NCI-H2196 treated with DMSO at 0.1 percent for 48 hours (cell line): ENCODE measurements at regions not wholly inside any gene's neighbourhood (a gene's known extent, or its start where the extent isn't known, plus 50 kb on each side); places are given as distances from the start of the nearest gene placed in this dataset.
"Not testable (repeated sequence)": the region's sequence is repeated elsewhere in the genome, so short reads cannot be mapped to it uniquely, and the experiment has no call there.

Experiments
- DNase-seq: peaks from one replicate; lab custom pipeline; 2025; ENCODE audit not compliant: unreplicated experiment; lab: John Stamatoyannopoulos, UW

DNA sequence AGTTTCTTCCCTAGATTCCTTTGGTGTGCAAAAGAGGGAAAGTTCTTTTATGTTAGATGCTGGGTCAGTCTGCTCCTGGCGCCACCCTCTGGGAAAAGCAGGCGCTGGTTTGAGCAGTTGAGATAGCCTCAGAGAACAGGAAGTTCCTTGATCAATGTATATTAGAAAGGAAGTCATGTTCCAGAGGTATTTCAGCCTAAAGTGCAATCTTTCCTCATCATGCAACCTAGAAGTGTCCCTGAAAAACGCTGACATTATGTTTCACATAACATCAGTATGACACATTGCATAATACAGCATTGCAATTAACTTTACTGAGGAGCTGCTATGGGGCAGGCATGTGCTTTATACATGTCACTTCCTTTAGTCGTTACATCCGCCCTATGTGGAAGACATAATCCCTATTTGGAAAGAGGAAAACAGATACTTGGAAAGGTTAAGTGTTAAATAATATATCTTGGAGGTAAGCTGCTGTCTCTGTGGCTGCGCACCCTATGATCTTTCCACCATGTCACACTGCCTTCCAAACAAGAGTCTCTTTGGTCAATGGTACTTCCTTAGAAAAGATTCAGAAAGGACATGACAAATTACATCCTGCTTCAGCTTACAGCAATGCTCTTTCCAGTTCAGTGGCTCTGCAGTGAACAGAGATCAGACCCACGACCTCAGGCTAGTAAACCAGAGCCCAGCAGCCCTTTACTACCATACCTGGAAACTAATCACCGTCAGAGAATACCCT is 369.7 kb downstream of the RAD51AP2 start:
- no peak for DNase-seq

DNA sequence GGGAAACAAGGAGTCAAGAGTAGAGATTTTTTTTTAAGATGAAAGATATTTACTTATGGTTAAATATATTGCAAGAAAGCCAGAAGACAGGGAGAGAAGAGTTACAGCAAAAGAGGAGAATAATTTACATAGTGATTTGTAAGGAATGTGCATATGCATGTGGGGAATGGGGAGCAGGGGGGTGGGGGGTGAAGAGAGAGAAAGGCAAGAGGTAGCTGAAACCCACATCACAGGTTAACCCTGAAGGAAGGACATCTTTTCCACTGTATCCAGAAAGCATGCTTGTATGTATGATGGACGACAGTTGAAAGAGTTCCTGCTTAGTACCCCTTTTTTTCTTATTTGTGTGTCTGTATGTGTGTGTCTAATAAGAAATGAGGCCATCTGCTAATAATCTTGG is 371.9 kb downstream of the RAD51AP2 start:
- DNase-seq: no peak

DNA sequence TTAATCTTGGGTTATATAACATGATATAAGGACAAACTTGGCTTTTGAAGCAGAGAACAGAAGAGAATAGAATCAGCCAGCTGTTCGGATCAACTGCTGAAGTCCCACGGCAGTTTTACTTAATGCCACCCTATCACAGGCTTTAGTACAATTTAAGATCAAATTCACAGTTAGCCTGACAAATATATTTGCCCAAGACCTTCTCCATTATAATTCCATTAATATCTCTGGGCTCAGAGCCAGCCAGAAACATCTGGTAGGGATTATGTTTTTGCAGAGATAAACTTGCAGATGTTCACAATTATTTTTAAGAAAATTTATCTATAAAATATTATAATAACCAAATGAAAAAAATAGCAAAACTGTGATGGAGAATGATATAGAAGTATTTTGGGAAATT is 381.4 kb downstream of the RAD51AP2 start:
- DNase-seq: no peak

DNA sequence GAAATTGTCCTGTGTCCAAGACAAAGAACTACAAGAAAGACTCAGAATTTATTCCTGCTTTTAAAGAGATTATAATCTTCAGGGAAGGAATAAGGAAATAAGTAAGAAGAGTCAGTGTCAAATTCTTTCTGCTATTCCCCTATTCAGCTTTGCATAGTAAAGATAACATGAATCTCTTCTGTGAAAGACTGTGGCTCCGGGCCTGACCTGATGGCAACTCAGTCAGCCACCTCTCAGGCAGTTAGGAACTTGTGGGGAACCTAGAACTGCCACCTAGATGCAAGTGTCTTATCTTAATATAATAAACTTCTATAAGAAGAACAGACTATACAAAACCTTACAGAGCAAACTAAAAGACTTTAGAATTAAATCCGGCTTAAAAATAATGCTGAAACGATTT is 382.0 kb downstream of the RAD51AP2 start:
- no peak for DNase-seq

DNA sequence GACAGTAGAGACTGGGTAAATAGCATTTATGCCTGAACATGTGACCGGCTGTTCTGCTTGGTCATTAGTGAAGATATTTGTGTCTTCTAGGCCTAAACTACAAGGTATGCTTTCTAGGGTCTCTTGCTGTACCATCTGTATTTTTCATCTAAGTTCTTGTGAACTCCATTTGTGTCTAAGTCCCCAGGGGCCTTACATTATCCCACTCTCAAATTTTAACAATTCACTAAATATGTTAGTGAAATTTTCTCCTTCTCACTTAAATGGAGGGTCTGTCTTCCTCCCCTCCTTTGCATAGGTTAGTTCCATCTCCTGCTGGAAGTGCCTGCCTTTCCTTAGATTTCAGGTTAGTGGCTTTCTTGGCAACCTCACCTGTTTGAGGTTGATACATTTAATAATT is 382.6 kb downstream of the RAD51AP2 start:
- no peak for DNase-seq

DNA sequence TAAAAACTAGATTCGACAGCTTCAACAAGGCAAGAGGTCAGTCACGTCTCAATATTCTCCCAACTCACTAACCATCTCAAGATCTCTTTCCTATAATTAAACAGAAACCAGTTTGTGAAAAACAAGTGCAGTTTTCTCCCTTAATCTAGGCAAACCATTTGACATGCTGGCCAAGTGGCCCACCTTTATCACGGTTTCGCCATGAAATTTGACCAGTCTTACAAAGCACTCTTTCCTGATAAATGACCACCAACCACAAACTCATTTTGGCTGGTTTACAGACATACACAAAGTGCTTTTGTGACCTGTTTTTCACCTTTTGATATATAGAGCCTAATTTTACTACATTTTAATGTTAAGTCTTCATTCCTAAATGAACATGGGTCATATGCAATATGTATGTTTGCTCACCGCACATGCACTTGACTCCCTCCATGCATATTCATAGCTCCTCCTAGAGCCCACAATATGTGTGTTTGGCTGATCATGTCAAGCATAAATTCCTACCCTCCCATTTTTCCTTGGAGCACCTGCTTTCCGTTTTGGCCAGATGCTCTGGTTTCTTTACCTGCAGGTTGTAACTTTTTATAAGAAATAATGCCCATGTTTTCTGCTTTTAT is 385.1 kb downstream of the RAD51AP2 start:
- no peak for DNase-seq

DNA sequence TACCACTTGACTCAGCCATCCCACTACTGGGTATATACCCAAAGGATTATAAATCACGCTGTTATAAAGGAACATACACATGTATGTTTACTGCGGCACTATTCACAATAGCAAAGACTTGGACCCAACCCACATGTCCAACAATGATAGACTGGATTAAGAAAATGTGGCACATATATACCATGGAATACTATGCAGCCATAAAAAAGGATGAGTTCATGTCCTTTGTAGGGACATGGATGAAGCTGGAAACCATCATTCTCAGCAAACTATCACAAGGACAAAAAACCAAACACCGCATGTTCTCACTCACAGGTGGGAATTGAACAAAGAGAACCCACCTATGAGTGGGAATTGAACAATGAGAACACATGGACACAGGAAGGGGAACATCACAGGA is 387.6 kb downstream of the RAD51AP2 start:
- DNase-seq: not testable (repeated sequence)

DNA sequence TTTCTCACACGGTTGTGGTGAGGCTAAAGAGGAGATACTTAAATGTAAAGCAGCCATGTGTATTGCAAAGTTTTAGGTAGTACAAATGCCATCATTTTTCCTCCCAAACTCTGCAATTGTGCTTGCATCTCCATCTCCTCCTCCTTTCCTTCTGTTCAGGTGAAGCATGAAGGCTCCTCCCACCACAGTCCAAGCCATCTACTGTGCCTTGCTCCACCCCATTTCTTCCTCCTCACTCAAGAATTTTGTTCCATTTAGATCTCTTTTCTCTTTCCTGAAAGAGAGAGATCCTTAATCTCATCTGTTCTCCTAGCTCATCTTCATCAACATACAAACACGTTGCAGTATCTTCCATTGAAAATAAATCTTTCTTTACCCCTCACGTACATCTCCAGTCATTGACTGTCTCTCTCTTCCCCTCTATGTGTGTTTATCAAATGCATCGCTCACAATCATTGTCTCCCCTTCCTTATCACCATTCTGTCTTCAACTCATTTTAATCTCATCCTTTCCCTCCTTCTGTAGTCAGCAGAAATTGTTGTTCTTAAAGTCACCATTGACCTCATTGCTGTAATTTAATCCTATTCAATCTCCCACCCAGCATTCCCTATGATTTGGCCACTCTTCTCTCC is 392.1 kb downstream of the RAD51AP2 start:
- DNase-seq: no peak

DNA sequence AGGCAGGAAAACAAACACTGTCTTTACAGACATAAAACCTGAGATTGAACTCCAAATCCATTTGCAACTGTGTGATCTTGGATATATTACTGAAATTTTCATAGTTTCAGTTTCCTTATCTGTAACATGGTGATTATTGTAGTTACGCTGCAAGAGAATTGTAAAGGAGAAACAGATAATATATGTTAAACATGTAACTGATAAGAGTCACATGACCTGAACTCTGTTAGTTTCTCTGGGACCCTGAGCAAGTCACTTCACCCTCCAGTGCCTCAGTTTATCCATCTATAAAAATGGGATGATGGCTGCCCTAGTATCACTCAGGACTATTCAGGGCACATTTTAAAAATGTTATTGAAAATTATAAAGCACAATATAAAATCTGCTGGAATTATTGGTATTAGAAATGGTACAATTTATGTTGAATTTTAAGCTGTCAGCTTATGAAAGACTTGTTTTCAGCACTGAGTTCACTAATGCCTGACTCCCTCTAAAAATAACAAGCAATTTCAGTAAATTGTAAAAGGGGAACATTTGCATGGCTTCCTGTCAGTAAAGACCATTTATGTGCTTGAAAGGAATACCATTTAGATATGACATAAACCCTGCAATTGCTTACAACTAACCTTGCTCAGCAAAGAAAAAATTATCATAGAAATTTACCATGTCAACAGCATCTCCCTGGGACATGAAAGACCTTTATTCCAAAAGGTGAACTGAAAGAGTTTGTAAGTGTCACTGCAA is 393.5 kb downstream of the RAD51AP2 start:
- no peak for DNase-seq

DNA sequence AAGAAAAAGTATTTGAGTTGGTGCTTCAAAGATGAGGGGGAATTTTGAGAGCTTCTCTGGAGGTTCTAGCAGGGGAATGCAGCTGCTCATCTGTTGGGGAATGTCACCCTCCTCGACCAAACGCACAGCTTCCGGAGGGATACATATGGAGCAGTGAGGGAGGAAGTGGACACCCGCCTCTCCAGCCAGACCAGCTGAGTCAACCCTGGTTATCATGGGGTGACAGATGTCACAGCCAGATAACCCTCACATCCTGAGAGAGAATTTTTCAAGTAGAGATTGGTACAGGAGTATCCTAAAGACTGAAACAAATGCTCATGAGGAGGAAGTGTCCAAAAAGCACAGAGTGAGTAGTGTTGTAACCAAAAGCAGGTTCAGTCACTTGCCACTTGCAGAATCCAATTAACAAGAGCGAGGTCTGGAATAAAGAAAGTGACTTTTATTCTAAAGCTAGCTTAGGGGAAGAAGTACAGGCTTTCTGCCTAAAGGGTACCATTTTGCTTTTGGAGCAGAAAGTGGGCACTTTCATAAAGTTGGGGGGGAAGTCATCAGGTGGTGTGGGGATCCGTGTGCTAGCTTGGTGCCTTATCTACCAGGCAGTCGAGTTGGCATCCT is 395.2 kb downstream of the RAD51AP2 start:
- no peak for DNase-seq

DNA sequence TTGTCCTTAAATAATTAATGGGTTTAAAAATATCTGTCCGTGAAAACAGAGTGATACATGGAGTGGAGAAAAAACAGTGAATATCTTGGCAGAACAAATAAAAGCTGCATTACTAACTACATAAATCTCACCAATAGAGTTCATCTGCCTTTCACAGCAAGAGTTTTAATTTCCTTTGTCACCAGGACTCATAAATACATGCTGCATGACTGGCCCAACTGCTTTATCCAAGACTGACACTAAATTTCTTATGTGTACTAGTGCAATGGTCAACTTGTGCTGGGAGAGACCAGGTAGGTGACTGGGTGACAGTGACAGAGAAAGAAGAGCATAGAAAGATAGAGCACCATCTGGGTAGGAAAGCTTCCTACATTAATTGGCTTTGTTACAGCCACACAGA is 402.8 kb downstream of the RAD51AP2 start:
- DNase-seq: no peak

DNA sequence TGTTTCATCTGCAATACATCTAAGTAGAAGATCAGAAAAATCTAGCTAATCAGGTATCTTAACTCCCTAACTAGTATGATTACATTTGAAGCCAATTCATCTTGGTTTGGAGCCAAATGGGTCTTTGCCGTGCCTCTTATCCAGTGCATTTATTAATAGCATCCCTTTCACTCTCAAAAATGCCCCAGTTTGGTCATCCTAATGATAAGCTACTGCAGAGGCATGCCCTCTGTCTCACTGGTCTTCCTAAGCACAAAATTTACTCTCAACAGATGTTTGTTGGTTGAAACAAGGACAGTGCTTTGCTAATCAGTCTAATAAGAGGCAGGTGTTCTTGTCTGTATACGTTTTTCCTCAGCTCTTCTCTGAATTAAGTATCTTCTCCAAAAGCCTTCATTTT is 403.2 kb downstream of the RAD51AP2 start:
- no peak for DNase-seq

DNA sequence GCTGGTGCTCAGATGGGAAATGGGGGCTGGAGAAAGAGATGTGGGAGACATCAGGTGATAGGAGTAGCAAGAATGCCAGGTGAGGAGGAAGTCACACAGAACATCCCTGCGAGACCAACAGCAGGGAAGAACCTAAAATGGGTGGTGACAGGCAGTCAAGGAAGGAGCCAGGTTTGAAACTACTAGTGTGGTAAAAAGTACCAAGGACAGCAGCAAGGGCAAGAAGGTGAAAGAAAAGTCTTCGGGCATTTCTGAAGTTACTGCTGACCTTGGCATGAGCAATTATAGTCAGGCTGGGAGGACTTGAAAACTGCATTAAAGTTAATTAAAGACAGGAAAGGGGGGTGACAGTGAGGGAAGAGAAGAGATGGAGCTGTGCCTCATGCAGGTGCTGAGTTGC is 410.4 kb downstream of the RAD51AP2 start:
- DNase-seq: no peak

DNA sequence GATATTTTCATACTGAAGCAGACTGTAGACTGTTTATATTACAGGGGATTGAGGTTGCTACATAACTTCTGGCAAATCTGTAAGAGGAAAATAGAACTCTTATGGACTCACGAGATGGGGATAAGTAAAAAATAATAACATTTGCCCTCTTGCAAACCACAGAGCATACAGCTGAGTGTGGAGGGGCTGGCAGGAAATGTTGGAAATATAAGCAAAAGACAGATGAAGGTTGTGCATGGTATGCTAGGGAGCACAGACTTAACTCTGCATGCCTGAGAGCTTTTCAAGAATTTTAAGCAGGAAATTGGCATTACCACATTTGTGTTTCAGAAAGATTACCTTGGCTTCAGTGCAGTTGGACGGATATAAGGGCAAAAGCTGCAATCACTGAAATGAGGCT is 411.1 kb downstream of the RAD51AP2 start:
- DNase-seq: no peak

DNA sequence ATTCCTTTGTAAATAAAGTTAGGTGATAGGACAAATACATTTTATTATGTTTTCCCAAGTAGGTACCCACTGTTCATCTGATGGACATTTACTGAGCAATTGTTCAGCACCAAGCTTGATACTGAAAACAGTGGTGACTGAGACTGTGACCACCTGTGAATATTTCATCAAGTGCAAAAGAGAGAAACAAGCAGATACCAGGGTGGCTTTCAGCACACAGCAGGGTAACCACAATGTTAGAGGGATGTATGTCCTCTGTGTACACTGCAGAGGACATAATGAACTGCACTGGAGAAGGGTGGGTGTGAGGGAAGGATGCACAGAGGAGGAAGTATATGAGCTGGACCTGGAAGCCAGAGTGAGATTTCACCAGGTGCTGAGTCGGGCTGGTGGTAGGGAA is 411.8 kb downstream of the RAD51AP2 start:
- no peak for DNase-seq

DNA sequence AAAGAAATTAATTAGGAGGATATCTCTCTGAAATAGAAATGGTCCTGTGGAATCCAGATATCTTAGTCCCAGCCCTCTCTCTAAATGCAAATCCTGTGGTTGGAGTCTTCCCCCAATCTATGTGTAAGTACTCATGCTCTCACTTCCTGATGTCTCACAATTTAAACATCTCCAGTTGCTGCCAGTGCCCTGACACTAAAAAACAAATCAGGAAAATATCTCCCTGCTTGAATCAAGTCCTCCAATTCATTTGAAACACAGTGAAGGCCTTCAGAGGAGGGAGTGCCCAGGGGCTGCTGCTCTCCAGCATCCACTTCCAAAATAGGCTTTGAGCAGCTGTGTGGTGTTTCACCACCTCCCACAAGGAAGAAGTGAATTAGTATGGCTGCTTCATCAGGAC is 413.8 kb downstream of the RAD51AP2 start:
- DNase-seq: no peak

DNA sequence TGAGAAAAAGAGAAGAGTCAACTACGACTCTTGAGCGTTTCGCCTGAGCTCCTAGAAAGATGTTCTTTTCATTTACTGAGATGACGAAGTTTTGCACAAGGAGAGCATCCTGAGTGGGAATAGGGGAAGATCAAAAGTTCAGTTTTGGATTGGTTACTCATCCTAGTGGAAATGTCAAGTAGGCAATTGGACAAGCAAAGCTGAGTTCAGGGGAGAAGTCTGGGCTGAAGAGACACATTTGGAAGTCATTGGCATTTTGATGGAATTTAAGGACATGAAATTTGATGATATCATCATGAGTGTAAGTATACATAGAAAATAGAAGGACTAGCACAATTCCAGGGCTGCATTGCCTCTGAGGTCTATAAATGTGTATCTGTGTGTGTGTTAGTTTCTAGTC is 416.6 kb downstream of the RAD51AP2 start:
- DNase-seq: no peak

DNA sequence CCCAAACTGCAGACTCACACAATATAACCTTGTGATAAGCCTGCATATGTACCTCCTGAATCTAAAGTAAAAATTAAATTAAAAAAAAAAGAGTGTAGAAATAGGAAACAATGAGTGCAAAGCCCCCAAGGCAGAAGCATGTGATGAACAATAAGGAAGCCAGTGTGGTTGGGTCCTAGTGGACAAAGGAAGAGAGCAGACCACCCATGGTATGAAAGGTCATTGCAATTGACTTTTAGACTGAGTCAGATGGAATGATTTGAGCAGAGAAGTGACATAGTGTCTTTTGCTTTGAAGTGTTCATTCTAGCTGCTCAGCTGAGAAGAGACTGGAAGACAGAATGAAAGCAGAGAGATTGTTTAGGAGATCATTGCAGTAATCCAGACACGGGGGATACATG is 417.1 kb downstream of the RAD51AP2 start:
- no peak for DNase-seq

DNA sequence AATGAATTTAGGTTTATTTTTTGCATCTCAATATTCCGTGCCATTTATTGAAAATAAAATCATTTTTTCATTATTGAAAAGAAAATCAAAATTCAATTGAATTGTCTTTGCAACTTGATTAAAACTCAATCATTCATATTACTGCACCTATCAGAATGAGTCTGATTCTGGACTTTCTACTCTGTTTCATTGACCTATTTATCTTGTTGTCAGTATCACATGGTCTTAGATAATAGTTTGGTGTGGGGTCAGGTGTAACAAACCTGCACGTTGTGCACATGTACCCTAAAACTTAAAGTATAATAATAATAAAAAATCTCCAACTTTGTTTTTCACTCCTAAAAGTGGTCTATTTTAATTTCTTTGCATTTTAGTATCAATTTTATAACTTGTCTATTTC is 422.9 kb downstream of the RAD51AP2 start:
- DNase-seq: no peak

DNA sequence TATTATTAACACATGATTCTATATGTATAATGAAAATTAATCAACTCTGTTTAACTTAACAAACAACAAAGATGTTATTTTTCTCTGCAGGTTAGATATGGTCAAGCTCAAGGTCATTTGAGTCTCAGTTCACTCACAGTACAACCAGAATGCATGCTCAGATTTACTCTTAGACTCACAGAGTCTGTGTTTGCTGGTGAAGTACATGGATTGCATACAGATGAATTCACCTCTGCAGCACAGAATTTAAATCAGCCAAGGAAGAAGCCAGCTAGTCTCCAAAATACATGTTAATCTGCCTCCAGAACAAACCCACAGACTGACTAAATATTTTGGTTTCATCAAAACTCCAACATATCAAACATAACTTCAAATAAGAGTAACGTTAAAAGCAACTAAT is 424.5 kb downstream of the RAD51AP2 start:
- DNase-seq: no peak

DNA sequence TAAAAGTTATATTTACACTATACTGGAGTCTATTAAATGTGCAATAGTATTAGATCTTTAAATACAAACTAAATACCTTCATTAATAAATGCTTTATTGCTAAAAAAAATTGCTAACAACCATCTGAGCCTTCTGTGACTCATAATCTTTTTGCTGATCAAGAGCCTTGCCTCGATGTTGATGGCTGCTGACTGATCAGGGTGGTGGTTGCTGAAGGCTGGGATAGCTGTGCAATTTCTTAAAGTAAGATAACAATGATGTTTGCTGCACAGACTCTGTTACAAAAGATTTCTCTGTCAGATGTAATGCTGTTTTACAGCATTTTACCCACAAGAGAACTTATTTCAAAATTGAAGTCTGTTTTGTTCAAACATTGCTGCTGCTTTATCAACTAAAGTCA is 421.4 kb upstream of the CYRIA start:
- DNase-seq: no peak
